ENCODE measurements at regions not wholly inside any gene's neighbourhood (a gene's known extent, or its start where the extent isn't known, plus 50 kb on each side); places are given as distances from the start of the nearest gene placed in this dataset.

- Histone ChIP-seq H3K27ac (no peak overlapping the region), H3K27me3 (no peaks in the 10 kb centered on the region), H3K9me3 (no peaks in the 10 kb centered on the region), H3K36me3 (no peaks in the 10 kb centered on the region), H3K4me1 (peaks cover 0 to 25% (median 11%) of the 10 kb centered on the region in 4 donors), H3K4me3 (no peak overlapping the region)
- intact Hi-C loops (cut with DNase I): no loop called here
- DNase-seq (no peak), ATAC-seq (no peak)
- no peak for TF ChIP-seq POLR2A (IDR thresholded peaks at IDR 0.05)
- 78% methylated on average over 6 of the region's 9 CpGs for WGBS (ENCODE audit: insufficient coverage, low coverage, low lambda C conversion rate, missing lambda C conversion rate)
Measured at GRCh38 chr2:38499548-38500282, 103.0 kb downstream of the HNRNPLL start.

- intact Hi-C loops (cut with DNase I): no loop called here
- Histone ChIP-seq H3K4me3 (no peak overlapping the region), H3K27me3 (no peaks in the 10 kb centered on the region), H3K27ac (no peak overlapping the region), H3K36me3 (no peaks in the 10 kb centered on the region), H3K9me3 (no peaks in the 10 kb centered on the region), H3K4me1 (peaks cover 0 to 25% (median 11%) of the 10 kb centered on the region in 4 donors)
- ATAC-seq (no peak), DNase-seq (no peak)
- whole genome bisulfite sequencing (ENCODE audit: insufficient coverage, low coverage, low lambda C conversion rate, missing lambda C conversion rate): 76% methylated on average over 3 of the region's 3 CpGs
- no peak for TF ChIP-seq POLR2A (IDR thresholded peaks at IDR 0.05)
Measured at GRCh38 chr2:38498045-38498481, 104.7 kb downstream of the HNRNPLL start.

GRCh38 chr2:38497670-38498037 lies 105.1 kb downstream of the HNRNPLL start:
- Histone ChIP-seq H3K4me1 (peaks cover 0 to 25% (median 11%) of the 10 kb centered on the region in 4 donors), H3K27ac (peak overlapping the region in 1 of 3 donors; percentile 30), H3K9me3 (no peaks in the 10 kb centered on the region), H3K36me3 (no peaks in the 10 kb centered on the region), H3K27me3 (no peaks in the 10 kb centered on the region), H3K4me3 (no peak overlapping the region)
- no peak for DNase-seq
- peak; percentile 10 to 63 (median 47) for ATAC-seq
- no peak for TF ChIP-seq POLR2A (IDR thresholded peaks at IDR 0.05)
- TF ChIP-seq, protein P1, sequence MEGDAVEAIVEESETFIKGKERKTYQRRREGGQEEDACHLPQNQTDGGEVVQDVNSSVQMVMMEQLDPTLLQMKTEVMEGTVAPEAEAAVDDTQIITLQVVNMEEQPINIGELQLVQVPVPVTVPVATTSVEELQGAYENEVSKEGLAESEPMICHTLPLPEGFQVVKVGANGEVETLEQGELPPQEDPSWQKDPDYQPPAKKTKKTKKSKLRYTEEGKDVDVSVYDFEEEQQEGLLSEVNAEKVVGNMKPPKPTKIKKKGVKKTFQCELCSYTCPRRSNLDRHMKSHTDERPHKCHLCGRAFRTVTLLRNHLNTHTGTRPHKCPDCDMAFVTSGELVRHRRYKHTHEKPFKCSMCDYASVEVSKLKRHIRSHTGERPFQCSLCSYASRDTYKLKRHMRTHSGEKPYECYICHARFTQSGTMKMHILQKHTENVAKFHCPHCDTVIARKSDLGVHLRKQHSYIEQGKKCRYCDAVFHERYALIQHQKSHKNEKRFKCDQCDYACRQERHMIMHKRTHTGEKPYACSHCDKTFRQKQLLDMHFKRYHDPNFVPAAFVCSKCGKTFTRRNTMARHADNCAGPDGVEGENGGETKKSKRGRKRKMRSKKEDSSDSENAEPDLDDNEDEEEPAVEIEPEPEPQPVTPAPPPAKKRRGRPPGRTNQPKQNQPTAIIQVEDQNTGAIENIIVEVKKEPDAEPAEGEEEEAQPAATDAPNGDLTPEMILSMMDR (IDR thresholded peaks at IDR 0.05): no peak
- 30% methylated on average over 3 of the region's 3 CpGs for WGBS (ENCODE audit: insufficient coverage, low coverage, low lambda C conversion rate, missing lambda C conversion rate)
- intact Hi-C loops (cut with DNase I): no loop called here

DNA sequence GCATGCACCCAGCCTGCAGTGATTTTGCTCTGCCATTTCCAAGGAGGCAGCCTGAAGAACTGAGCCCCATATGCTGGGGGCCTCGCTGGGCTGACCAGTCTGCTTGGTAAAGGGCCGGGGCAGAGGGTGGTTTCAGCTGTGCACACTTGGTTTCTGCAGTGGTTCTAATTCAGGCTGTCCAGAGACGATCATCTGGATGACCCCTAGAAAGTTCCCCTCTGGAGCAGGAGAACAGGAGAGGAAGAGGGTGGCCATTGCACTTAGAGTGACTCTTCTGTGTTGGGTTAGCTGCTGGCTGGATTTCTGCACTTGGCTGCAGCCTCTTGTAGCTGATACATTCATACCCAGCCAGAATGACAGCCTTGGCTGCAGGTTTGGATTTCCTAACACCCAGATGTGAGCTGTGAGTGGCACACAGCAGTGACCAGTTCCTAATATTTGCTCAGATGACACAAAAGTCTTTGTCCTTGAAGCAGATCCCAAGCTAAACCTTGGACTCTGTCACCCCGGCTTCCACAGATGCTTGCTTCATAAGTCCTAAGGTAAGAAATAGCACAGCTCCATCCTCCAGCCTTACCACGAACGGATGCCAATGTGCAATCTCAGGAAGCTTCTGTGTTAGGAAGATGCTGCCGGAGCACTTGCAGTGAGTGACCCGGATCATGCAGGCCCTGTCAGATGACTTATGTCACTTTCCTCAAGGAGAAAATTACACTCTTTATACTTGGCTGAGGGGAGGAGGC lies 105.6 kb downstream of the HNRNPLL start:
- TF ChIP-seq, protein P1 (IDR thresholded peaks at IDR 0.05): no peak
- no peak for TF ChIP-seq POLR2A (IDR thresholded peaks at IDR 0.05)
- peak; percentile 73 to 95 (median 90) for DNase-seq
- H3K4me1 ChIP-seq: peaks cover 0 to 25% (median 12%) of the 10 kb centered on the region in 4 donors
- H3K9me3 ChIP-seq: no peaks in the 10 kb centered on the region
- H3K36me3 ChIP-seq: no peaks in the 10 kb centered on the region
- no peak overlapping the region for H3K4me3 ChIP-seq
- 29% methylated on average over 6 of the region's 8 CpGs for WGBS (ENCODE audit: insufficient coverage, low coverage, low lambda C conversion rate, missing lambda C conversion rate)
- intact Hi-C loops (cut with DNase I): no loop called here
- ATAC-seq: peak; percentile 93 to 97 (median 95)
- H3K27me3 ChIP-seq: no peaks in the 10 kb centered on the region
- peak overlapping the region in 1 of 3 donors; percentile 74 for H3K27ac ChIP-seq

- Histone ChIP-seq H3K27me3 (no peaks in the 10 kb centered on the region), H3K4me1 (peaks cover 0 to 28% (median 12%) of the 10 kb centered on the region in 4 donors), H3K27ac (no peak overlapping the region), H3K9me3 (no peaks in the 10 kb centered on the region), H3K4me3 (no peak overlapping the region), H3K36me3 (no peaks in the 10 kb centered on the region)
- DNase-seq (no peak), ATAC-seq (no peak)
- intact Hi-C loops (cut with DNase I): no loop called here
- WGBS (ENCODE audit: insufficient coverage, low coverage, low lambda C conversion rate, missing lambda C conversion rate): 86% methylated on average over 1 of the region's 2 CpGs
- TF ChIP-seq POLR2A (IDR thresholded peaks at IDR 0.05): no peak
Measured at GRCh38 chr2:38495880-38496279, 106.8 kb downstream of the HNRNPLL start.

DNA sequence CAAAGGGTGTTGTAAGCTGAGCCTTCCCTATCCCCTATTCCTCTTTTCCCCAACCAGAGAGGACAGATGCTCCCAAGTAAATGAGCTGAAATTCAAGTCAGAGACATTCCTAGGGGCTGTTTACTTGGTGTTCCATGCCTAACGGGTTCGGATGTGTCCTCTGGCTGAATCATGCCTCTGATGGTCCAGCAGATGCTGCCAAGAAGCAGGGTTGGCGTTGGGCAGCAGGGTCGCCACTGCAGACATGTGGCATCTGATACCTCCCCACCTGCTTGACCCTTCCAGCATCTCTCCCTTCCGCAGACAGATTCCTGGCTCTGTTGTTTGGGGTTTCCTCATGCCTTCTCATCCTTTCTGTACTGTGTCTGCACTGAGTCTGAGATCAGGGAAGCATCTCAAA lies 108.3 kb downstream of the HNRNPLL start:
- ATAC-seq (no peak), DNase-seq (no peak)
- Histone ChIP-seq H3K9me3 (no peaks in the 10 kb centered on the region), H3K27me3 (no peaks in the 10 kb centered on the region), H3K4me3 (no peak overlapping the region), H3K36me3 (no peaks in the 10 kb centered on the region), H3K27ac (no peak overlapping the region), H3K4me1 (peaks cover 0 to 28% (median 12%) of the 10 kb centered on the region in 4 donors)
- intact Hi-C loops (cut with DNase I): no loop called here
- WGBS (ENCODE audit: insufficient coverage, low coverage, low lambda C conversion rate, missing lambda C conversion rate): 20% methylated on average over 1 of the region's 5 CpGs
- no peak for TF ChIP-seq POLR2A (IDR thresholded peaks at IDR 0.05)
- TF ChIP-seq, protein P1 (IDR thresholded peaks at IDR 0.05): no peak

Measured in right lobe of liver (tissue), 6 donors.